Kidney (tissue), 13 donors: ENCODE measurements at regions not wholly inside any gene's neighbourhood (a gene's known extent, or its start where the extent isn't known, plus 50 kb on each side); places are given as distances from the start of the nearest gene placed in this dataset.

Source experiments
- DNase-seq, 5 donors: peaks; one replicate each; pipeline ENCODE4 v3.0.0-alpha.2; 2013 to 2020
- FAIRE-seq: peaks from 2 replicates; lab custom pipeline; 2012; peaks lifted over from hg19 to GRCh38; lab: Jason Lieb, UNC
- H3K27ac ChIP-seq, 2 donors: one replicate each; pipeline ENCODE4 v1.7.0; 2013; ENCODE audit warnings: low read depth in 2 of 2, low read length in 2 of 2, inconsistent platforms in 1 of 2
- H3K27me3 ChIP-seq: one replicate; pipeline ENCODE4 v1.7.1; 2013; ENCODE audit warnings: low read length, inconsistent platforms; ENCODE audit not compliant: control insufficient read depth, insufficient read depth
- H3K36me3 ChIP-seq, 3 donors: one replicate each; pipeline versions ENCODE4 v1.7.0 to v1.7.1; 2013; ENCODE audit warnings: low read length in 3 of 3, control low read depth in 1 of 3, inconsistent platforms in 1 of 3; ENCODE audit not compliant: insufficient read depth in 3 of 3, control insufficient read depth in 2 of 3
- H3K4me1 ChIP-seq, 3 donors: one replicate each; pipeline versions ENCODE4 v1.7.0 to v1.7.1; 2013; ENCODE audit warnings: low read length in 3 of 3, inconsistent platforms in 1 of 3, low read depth in 1 of 3; ENCODE audit not compliant: control insufficient read depth in 2 of 3, insufficient read depth in 2 of 3
- H3K4me3 ChIP-seq, 3 donors: one replicate each; pipeline versions ENCODE4 v1.7.0 to v1.8.1; 2013; ENCODE audit warnings: low read length in 3 of 3, control low read depth in 1 of 3, inconsistent platforms in 1 of 3
- H3K9ac ChIP-seq, 3 donors: one replicate each; pipeline versions ENCODE4 v1.7.0 to v1.7.1; 2013; ENCODE audit warnings: low read length in 3 of 3, control low read depth in 1 of 3, inconsistent platforms in 1 of 3
- H3K9me3 ChIP-seq, 3 donors: one replicate each; pipeline versions ENCODE4 v1.7.0 to v1.7.1; 2013; ENCODE audit warnings: low read length in 3 of 3, control low read depth in 1 of 3, inconsistent platforms in 1 of 3; ENCODE audit not compliant: control insufficient read depth in 2 of 3, insufficient read depth in 1 of 3
- CTCF ChIP-seq: IDR thresholded peaks from 3 replicates; pipeline ENCODE4 v1.5.1; 2012; ENCODE audit warnings: mild to moderate bottlenecking, moderate library complexity, borderline replicate concordance; ENCODE audit not compliant: insufficient read depth; ENCODE audit errors: extremely low read depth
- intact Hi-C: fragments of 100-400 bp; cut with DNase I; formaldehyde crosslinking; loops from one replicate; pipeline ENCODE4 v1.11.1; 2022
- donor health status: control.
- donor health status: control.
- donor health status: control.
- donor health status: control.
- donor health status: control.
- donor health status: DM: yes; HTN: yes; CAD: no.
- donor health status: Normal renal cell carcinoma (clear cell type).

GRCh38 chr5:97547430-97547829, 364.4 kb upstream of the RIOK2 start:
- TF ChIP-seq CTCF: no peak
- H3K27ac ChIP-seq: no peak overlapping the region
- no peak overlapping the region for H3K9ac ChIP-seq
- H3K9me3 ChIP-seq: no peaks in the 10 kb centered on the region
- H3K4me3 ChIP-seq: no peak overlapping the region
- H3K36me3 ChIP-seq: no peaks in the 10 kb centered on the region
- H3K4me1 ChIP-seq: no peaks in the 10 kb centered on the region
- H3K27me3 ChIP-seq: no peaks in the 10 kb centered on the region
- intact Hi-C loops: no loop called here
- no peak for DNase-seq
- no peak for FAIRE-seq

- no peak for TF ChIP-seq CTCF
- no peak overlapping the region for H3K27ac ChIP-seq
- no peaks in the 10 kb centered on the region for H3K27me3 ChIP-seq
- no peaks in the 10 kb centered on the region for H3K9me3 ChIP-seq
- H3K4me3 ChIP-seq: no peak overlapping the region
- H3K4me1 ChIP-seq: no peaks in the 10 kb centered on the region
- intact Hi-C loops: no loop called here
- no peak for FAIRE-seq
- no peak overlapping the region for H3K9ac ChIP-seq
- no peaks in the 10 kb centered on the region for H3K36me3 ChIP-seq
- DNase-seq: peak in 1 of 5 donors; percentile 18
Measured at GRCh38 chr5:97547999-97548738, 365.1 kb upstream of the RIOK2 start.

- Histone ChIP-seq H3K27ac (no peak overlapping the region), H3K27me3 (no peaks in the 10 kb centered on the region), H3K36me3 (no peaks in the 10 kb centered on the region), H3K9me3 (no peaks in the 10 kb centered on the region), H3K9ac (no peak overlapping the region), H3K4me3 (no peak overlapping the region), H3K4me1 (no peaks in the 10 kb centered on the region)
- DNase-seq (no peak), FAIRE-seq (no peak)
- intact Hi-C loops: no loop called here
- TF ChIP-seq CTCF: no peak
Measured at GRCh38 chr5:97548739-97549080, 365.7 kb upstream of the RIOK2 start.

- intact Hi-C loops: no loop called here
- no peaks in the 10 kb centered on the region for H3K36me3 ChIP-seq
- DNase-seq (no peak), FAIRE-seq (no peak)
- no peak overlapping the region for H3K4me3 ChIP-seq
- no peak overlapping the region for H3K9ac ChIP-seq
- H3K27me3 ChIP-seq: no peaks in the 10 kb centered on the region
- H3K9me3 ChIP-seq: no peaks in the 10 kb centered on the region
- H3K4me1 ChIP-seq: no peaks in the 10 kb centered on the region
- no peak for TF ChIP-seq CTCF
- no peak overlapping the region for H3K27ac ChIP-seq
Measured at GRCh38 chr5:97549496-97549895, 366.4 kb upstream of the RIOK2 start.
